ENCODE measurements at regions not wholly inside any gene's neighbourhood (a gene's known extent, or its start where the extent isn't known, plus 50 kb on each side); places are given as distances from the start of the nearest gene placed in this dataset.

DNA sequence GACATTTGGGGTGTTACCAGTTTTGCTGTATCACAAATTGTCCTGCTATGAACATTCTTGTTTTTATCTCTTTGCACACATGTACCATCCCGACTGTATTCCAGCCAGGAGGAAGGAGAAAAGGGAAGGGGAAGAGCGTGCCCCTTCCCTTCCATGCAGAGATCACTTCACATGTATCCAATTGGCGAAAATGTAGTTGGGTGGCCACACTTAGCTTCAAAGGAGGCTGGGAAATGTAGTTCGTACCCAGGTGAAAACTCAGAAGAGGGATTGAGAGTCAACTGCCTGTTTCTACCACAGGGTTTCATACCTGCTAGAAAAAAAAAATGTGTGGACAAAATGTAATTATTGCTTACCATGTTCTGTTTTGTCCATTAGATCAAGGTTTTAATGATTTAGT is 189.1 kb upstream of the PELI2 start:
- peak in 1 of 2 donors; percentile 60 for DNase-seq (ENCODE audit: low read depth in 2 of 2)

DNA sequence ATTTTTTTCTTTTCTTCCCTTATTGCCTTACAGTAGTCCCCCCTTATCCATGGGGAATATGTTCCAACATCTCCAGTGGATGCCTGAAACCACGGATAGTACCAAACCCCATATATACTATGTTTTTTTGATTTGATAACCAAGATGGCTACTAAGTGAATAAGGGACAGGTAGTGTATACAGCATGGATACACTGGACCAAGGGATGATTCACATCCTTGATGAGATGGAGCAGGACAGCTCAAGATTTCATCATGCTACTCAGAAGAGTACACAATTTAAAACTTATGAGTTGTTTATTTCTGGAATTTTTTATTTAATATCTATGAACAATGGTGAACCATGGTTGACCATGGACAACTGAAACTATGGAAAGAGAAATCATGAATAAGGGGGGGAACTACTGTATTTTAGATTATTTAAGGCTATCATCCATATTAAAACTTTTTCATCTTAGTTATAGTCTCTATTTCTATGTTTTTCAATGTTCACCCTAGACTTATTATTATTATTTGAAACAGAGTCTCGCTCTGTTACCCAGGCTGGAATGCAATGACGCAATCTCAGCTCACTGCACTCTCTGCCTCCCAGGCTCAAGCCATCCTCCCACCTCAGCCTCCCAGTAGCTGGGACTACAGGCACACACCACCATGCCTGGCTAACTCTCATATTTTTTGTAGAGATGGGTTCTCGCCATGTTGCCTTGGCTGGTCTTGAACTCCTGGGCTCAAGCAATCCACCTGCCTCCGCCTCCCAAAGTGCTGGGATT is 188.0 kb upstream of the PELI2 start:
- no peak for DNase-seq (ENCODE audit: low read depth in 2 of 2)

DNA sequence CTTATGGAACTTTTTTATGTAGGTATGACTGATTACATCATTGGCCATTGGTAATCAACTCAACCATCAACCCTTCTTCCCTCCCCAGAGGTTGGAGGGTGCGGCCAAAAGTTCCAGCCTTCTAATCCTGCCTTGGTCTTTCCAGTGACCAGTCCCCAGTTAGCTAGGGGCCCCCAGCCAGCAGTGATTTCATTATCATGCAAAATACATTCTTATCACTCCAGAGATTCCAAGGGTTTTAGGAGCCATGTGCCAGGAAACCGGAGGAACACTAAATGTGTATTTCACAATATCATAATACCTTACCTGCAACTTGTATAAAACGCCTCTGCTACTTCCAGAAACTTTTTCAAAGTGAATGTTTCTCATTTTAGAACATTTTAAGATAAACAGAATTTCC is 181.5 kb upstream of the PELI2 start:
- no peak for DNase-seq (ENCODE audit: low read depth in 2 of 2)

DNA sequence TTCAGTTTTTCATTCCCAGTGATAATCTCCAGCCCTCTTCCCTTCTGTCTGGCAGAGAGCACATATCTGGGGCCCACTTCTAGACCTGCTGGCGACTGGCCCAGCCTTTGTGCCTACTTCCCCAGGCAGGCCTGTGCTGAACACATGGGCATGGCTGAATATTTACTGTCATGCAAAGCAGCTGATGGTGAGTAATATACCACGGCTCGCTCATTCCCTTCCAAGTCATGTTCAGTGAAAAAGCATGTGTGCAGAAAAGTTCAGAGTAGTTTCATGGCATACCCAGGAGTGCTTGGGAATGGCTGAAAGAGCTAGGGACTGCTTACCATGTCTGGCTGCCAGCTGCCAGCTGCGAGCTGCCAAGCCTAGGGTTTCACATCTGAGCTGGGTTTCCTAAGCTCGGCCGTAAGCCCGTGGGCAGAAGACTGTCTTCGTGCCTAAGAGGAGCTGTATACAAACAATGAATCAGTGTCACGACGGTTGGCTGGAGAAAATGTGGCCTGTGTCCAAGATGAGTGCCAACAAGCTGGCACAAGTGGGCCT is 179.9 kb upstream of the PELI2 start:
- no peak for DNase-seq (ENCODE audit: low read depth in 2 of 2)

DNA sequence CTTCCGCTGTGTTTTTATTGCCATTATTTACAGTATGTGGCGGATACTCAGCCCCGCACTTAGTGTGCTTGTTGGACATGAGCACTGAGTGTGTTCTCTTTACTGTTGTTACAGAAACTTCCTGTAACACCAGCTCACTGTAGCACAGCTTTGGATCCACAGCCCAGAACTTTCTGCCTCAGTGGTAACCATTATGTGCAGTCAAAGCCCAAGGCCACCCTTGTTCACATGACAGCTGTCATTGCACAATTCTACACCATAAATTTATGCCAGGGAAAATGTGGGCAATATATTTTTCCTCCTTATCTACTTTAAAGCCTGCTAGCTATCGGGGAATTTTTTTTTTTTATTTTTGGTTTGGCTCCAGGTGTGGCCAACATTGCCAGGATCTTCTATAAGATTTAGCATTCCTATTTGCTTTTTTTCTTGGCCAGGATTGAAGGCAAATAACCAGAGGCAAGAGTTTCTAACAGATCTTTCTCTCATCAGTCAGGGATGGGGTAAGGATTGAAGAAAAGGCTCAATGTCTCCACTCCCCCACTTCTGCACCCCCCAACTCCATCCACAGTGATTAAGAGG is 176.0 kb upstream of the PELI2 start:
- no peak for DNase-seq (ENCODE audit: low read depth in 2 of 2)

DNA sequence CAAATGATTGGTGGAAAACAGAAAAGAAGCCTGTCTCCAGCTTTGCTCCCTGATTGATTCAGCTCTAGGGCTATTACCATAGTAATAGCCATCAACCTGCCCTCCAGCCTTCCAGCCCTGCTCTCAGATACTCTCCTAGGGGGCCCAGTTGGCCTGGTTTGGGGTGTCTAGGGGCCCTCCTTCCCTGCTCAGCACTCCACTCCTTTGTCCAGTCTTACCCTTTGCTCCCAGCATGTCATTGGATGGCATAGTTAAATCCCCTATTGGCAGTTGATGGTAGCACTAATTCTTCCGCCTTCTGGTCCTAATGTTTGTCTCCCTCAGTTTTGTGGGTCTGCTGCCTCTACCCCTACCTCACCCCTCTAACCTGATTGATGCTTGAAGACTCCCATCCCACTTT is 175.4 kb upstream of the PELI2 start:
- no peak for DNase-seq (ENCODE audit: low read depth in 2 of 2)

DNA sequence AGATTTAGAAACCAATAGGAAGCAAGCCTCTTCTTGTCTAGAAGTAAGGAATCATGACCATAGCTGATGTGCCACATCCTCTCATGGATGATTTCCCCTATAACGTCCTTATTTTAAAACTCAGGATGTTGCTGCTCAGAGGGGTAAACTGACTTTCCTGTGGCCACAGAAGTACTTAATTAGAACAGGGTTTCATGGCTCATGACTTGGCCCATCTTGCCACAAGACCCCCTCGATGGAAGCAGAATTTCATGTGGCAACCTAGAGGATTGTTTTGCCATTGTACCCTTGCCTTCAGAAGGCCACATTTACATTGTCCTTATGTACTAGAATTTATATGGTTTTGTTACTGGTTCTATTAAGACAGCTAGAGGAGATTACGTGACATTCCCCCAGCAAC is 173.5 kb upstream of the PELI2 start:
- DNase-seq (ENCODE audit: low read depth in 2 of 2): no peak

DNA sequence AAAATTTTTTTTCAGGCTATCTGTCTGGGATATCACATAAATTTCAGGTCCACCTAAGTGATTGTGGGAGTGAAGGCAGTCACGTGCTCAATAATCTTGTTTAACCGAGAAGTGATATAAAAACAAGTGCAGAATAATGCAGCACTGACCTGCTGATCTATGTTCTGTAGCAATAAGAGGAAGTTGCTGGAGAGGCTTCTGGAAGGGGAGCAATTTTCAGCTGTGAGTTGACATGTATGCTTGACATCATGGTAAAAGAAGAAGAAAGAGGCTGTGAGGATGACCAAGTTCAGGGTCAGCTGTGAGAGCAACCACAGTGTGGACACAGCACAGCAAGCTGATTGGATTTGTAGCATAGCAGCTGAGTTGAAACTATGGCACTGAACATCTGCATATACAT is 172.0 kb upstream of the PELI2 start:
- no peak for DNase-seq (ENCODE audit: low read depth in 2 of 2)

DNA sequence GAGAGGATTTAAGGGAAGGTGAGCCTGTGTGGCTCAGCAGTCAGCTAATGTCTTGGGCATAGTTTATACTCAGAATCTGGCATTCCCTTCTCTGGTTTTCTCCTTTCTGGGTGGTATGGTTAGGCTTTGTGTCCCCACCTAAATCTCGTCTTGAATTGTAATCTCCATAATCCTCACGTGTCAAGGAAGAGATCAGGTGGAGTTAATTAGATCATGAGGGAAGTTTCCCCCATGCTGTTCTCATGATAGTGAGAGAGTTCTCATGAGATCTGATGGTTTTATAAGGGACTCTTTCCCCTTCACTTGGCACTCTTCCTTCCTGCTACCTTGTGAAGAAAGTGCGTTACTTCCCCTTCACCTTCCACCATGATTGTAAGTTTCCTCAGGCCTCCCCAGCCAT is 169.8 kb upstream of the PELI2 start:
- no peak for DNase-seq (ENCODE audit: low read depth in 2 of 2)

DNA sequence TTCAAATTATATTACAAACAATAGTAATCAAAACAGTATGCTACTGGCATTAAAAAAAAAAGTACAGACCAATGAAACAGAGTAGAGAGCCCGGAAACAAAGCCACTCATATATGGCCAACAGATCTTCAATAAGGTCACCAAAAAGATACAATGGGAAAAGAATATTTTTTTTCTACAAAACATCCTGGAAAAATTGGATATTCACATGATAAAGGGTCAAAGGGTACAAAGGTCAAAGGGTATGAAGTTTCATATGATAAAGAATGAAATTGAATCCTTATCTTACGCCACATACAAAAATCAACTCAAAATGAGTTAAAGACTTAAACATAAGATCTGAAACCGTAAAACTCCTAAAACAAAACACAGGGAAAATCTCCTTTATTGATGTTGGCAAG is 168.5 kb upstream of the PELI2 start:
- DNase-seq (ENCODE audit: low read depth in 2 of 2): peak in 1 of 2 donors; percentile 60

DNA sequence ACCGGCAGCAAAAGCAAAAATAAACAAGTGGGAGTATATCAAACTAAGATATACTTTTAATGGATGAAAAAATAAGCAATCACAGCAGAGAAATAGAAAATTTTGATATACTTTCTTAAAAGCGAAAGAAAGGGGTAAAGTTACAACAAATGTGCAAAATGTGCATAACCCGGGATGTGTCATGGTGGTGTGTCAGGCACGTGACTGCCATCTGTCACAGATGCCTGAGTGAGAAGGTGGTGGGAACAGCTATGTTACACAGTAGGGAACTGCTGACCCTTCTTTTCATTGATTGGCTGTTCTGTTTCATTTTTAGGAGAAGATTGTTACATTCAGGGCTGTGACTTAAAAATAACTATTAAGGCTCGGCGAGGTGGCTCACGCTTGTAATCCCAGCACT is 168.1 kb upstream of the PELI2 start:
- peak in 1 of 2 donors; percentile 17 for DNase-seq (ENCODE audit: low read depth in 2 of 2)

DNA sequence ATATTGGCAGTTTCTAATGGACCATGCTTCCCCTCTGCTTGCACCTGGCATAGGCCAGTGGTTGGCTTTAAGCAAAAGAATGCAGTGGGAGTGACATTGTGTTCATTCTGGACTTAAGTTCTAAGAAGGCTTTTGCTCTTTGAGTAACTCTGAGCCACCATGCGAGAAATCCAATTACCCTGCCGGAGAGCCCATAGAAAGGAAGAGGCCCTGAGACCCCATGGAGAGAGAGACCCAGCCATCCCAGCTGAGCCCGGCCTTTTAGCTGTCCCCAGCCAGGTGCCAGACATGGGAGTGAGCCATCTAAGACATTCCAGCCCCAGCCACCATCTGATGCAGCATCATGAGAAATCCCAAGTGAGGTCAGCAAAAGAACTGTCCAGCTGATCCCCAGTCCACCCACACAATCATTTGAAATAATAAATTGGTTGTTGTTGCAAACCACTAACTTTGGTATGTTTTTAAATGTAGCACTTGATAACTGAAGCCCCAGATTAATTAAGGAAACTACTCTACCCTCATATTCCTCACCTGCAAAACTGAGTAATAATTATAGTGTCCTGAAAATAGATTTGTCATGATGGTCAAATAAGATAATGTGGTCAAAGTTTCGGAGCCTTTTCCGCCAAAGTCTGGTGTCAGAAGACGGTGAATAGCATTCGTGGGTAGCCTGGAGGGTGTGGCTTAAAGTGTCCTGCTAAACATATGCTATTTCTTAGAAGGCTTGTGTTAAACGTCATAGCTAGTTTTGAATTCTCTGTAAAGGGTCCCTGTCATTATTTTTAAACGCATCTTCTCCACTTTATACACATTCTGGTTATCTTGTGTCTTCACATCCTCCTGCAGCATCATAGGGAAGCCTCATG is 166.6 kb upstream of the PELI2 start:
- DNase-seq (ENCODE audit: low read depth in 2 of 2): no peak

DNA sequence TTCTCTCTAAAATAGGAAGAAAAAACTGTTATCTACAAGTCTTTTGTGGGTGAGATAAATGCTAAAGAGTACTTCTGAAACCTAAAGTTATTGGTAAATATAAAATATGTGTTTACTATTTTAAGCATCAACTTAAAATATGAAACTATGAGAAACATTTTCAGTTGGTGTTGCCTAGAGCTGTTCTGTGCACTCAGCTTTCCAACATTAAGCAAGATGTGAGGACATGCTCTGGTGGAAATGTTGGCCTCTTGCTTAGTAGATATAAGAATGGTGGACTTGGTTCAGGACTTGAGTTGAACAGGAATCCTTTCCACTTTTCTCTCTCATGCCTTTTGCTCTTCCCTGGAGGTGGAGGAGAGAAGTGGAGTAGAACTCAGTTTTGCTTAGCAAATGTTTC is 164.1 kb upstream of the PELI2 start:
- DNase-seq (ENCODE audit: low read depth in 2 of 2): no peak

DNA sequence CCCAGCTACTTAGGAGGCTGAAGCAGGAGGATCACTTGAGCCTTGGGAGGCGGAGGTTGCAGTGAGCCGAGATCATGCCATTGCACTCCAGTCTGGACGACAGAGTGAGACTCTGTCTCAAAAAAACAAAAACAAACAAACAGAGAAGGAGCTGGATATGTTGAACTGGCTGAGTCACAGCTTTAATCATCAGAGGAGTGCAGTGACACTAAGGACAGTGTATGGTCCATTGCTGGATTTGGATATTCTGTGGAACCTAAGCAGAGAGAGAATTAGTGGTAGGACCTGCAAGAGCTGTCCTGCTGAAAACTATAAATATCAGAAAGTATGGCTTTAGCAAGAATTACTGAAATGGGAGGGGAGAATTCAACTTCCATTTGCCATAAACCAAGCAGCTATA is 163.0 kb upstream of the PELI2 start:
- DNase-seq (ENCODE audit: low read depth in 2 of 2): no peak

DNA sequence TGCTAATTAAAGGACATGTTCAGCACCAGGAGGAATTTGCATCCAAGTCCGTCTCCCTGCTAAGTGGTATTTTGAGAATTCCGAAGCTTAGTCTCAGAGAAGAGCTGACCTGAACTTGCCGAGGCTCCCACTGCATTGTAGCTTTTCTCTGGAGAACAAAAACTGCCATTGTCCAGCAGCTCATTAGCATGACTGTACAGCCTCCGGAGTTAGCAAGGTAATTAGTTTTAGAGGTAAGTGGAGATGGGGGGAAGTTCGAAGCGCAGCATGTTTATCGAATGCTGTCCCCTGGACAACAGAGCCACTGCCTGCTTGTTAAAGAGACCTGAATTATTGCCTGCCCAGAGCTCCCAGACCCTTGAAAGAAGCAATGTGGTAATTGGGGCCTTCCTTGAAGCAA is 160.3 kb upstream of the PELI2 start:
- no peak for DNase-seq (ENCODE audit: low read depth in 2 of 2)

DNA sequence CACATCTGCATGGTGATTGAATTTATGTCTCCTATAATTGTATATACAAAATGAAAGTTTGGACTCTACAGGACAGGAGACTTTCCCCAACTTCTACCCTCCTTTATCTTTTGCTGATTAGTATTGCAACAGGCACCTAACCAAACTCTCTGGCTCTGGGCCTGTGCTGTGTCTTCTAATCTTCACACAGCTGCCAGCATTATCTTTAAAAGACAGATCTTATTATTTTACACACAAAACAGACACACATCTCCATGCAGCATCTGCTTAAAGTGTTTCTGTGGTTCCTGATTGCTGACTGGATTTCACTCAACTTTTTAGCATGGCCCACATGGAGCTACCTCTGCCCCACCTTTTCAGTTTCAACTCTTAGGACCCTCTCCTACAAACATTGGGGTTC is 154.9 kb upstream of the PELI2 start:
- no peak for DNase-seq (ENCODE audit: low read depth in 2 of 2)

DNA sequence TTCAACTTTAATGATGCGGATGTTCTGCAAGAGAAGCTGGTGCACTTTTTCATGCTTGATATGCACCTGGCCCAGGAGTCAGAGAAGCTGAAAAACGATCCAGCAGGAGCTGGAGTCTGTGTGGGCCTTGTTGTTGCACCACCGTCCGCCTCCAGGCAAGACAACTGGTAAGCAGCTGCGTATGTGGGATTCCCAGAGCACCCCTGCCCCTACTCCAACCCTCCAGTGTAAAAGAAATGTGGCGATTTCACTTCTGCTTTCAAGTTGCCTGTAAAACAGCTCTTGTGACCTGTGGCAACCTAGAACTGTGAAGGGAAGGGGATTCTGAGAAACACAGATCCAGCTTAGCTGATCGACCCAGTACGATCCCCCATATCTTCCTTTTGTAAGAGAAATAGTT is 154.1 kb upstream of the PELI2 start:
- no peak for DNase-seq (ENCODE audit: low read depth in 2 of 2)

DNA sequence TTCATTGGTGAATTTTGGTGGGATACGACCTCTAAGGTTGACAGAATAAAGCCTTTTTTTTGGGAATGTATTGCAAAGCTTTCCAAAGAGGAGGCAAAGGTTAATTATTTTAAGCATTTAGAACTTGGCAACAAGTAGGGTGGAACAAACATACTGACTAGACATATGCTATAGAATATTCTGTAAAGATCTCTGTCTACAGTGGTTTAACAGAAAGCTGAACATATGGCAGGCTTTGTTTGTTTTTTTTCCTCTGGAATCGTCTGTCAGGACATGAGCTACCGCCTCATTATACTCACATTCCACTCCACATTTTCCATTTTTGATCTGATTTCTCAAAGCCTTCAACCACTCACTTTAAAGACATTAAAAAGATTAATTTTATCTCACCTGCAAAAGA is 153.4 kb upstream of the PELI2 start:
- DNase-seq (ENCODE audit: low read depth in 2 of 2): no peak

DNA sequence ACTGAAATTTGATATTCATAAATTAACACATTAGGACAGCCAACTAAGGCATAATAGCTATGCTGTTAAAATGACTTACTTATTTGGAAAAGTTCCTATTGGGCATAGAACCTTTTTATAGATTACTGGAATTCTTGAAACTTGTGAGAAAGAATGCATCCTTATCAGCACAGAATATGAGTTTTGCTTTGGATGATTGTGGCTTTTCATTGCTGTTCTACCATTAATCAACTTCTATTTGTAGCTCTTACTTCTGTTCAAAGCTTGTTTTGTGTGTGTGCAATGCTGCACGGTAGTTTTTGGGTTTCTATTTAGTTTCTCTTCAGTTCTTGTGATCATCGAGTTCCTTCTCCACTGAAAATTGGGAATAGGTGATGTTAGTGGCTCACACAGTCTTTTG is 152.4 kb upstream of the PELI2 start:
- DNase-seq (ENCODE audit: low read depth in 2 of 2): no peak

DNA sequence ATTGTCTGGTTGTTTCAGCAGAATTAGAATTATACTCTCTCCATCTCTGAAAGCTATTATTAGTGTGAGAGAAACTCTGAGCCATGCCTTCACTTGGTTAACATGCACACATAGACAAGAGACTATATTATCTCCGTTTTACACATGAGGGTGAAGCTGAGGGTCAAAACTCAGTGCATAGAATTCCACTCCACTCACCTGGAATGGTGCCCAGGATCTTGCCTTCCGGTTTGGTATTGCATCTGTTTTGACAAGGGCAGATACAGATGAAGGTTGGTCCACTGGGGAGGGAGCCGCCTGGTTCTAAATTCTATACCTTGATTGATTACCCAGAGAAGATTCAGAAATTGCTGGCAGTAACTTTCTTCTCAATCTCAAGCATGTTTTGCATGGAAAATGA is 149.5 kb upstream of the PELI2 start:
- peak in 1 of 2 donors; percentile 78 for DNase-seq (ENCODE audit: low read depth in 2 of 2)

DNA sequence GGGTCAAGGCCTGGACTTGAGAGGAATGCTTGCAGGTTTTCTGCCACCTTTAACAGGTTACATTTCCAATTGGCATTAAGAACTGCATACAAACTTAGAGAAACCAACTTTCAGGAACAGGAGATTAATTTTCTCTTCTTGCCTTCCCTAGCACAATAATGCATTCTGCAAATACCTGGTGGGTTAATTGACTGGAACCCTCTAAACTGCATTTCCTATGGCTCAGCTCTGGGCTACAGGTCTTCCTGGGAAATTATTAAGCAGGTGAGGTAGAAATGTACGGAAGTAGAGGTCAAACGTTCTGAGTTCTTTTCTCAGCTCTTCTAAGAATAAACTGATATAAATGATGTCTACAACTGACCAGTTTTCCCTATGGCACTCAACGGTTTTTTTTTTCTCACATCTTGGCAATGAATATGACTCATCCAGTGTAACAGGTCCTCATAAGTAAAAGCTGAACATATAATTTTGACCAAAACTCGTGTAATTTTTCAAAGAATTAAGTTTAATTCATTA is 144.9 kb upstream of the PELI2 start:
- no peak for DNase-seq (ENCODE audit: low read depth in 2 of 2)

Data from lung microvascular endothelial cell (primary cell).